Large intestine (tissue), 3 donors: ENCODE measurements at regions not wholly inside any gene's neighbourhood (a gene's known extent, or its start where the extent isn't known, plus 50 kb on each side); places are given as distances from the start of the nearest gene placed in this dataset.

ENCODE experiments used
- DNase-seq, 2 donors: peaks; one replicate each; pipeline versions ENCODE4 v3.0.0 to v3.0.0-alpha.2; 2013
- H3K27ac ChIP-seq: one replicate; pipeline ENCODE4 v1.5.1; 2013; ENCODE audit warnings: low read length
- H3K27me3 ChIP-seq: 2 replicates; pipeline ENCODE4 v1.6.1; 2013; ENCODE audit warnings: low read length; ENCODE audit not compliant: control insufficient read depth, insufficient read depth
- H3K36me3 ChIP-seq: 2 replicates; pipeline ENCODE4 v1.6.1; 2013; ENCODE audit warnings: low read length; ENCODE audit not compliant: control insufficient read depth, insufficient read depth
- H3K4me1 ChIP-seq: one replicate; pipeline ENCODE4 v1.6.1; 2013; ENCODE audit warnings: low read length; ENCODE audit not compliant: control insufficient read depth, insufficient read depth
- H3K4me3 ChIP-seq: one replicate; pipeline ENCODE4 v1.5.1; 2013; ENCODE audit warnings: low read length
- H3K9me3 ChIP-seq: one replicate; pipeline ENCODE4 v1.6.1; 2013; ENCODE audit warnings: mild to moderate bottlenecking, low read depth, low read length, moderate library complexity; ENCODE audit not compliant: control insufficient read depth
- WGBS: methylation state at CpG from one replicate; pipeline ENCODE4 v1.1.5; 2013; ENCODE audit warnings: low lambda C conversion rate; ENCODE audit not compliant: insufficient coverage; 5-methylcytosine and 5-hydroxymethylcytosine counted together

- Histone ChIP-seq H3K27me3 (no peaks in the 10 kb centered on the region), H3K4me1 (no peaks in the 10 kb centered on the region), H3K4me3 (no peak overlapping the region), H3K27ac (no peak overlapping the region), H3K9me3 (peaks cover 3% of the 10 kb centered on the region), H3K36me3 (no peaks in the 10 kb centered on the region)
- DNase-seq, result peak; percentile 7 to 48
- WGBS, result no CpG with 5 or more reads among the region's 2 CpGs
Observed at GRCh38 chr10:33455029-33455428, 120.6 kb upstream of the NRP1 start.

GRCh38 chr10:33454554-33454953, 120.1 kb upstream of the NRP1 start:
- Histone ChIP-seq H3K4me3 (no peak overlapping the region), H3K36me3 (no peaks in the 10 kb centered on the region), H3K27me3 (no peaks in the 10 kb centered on the region), H3K4me1 (no peaks in the 10 kb centered on the region), H3K9me3 (peaks cover 3% of the 10 kb centered on the region), H3K27ac (no peak overlapping the region)
- no CpG with 5 or more reads among the region's 2 CpGs for WGBS
- no peak for DNase-seq

- no peak overlapping the region for H3K4me3 ChIP-seq
- H3K9me3 ChIP-seq, result peaks cover 3% of the 10 kb centered on the region
- no peaks in the 10 kb centered on the region for H3K27me3 ChIP-seq
- DNase-seq, result no peak
- 80% methylated on average over 1 of the region's 9 CpGs for WGBS
- no peaks in the 10 kb centered on the region for H3K4me1 ChIP-seq
- no peaks in the 10 kb centered on the region for H3K36me3 ChIP-seq
- H3K27ac ChIP-seq, result no peak overlapping the region
Observed at GRCh38 chr10:33453081-33454025, 118.9 kb upstream of the NRP1 start.

GRCh38 chr10:33448421-33449140, 114.1 kb upstream of the NRP1 start:
- WGBS, result 89% methylated on average over 3 of the region's 7 CpGs
- no peak for DNase-seq
- no peaks in the 10 kb centered on the region for H3K27me3 ChIP-seq
- no peak overlapping the region for H3K4me3 ChIP-seq
- H3K9me3 ChIP-seq, result peaks cover 3% of the 10 kb centered on the region
- no peaks in the 10 kb centered on the region for H3K4me1 ChIP-seq
- no peak overlapping the region for H3K27ac ChIP-seq
- no peaks in the 10 kb centered on the region for H3K36me3 ChIP-seq

- H3K4me1 ChIP-seq, result no peaks in the 10 kb centered on the region
- no peaks in the 10 kb centered on the region for H3K9me3 ChIP-seq
- WGBS, result no CpG with 5 or more reads among the region's 5 CpGs
- no peaks in the 10 kb centered on the region for H3K27me3 ChIP-seq
- no peak overlapping the region for H3K27ac ChIP-seq
- DNase-seq, result no peak
- no peak overlapping the region for H3K4me3 ChIP-seq
- H3K36me3 ChIP-seq, result no peaks in the 10 kb centered on the region
Observed at GRCh38 chr10:33441561-33441960, 107.1 kb upstream of the NRP1 start.

GRCh38 chr10:33434933-33435332, 100.5 kb upstream of the NRP1 start:
- no peaks in the 10 kb centered on the region for H3K9me3 ChIP-seq
- no peaks in the 10 kb centered on the region for H3K27me3 ChIP-seq
- H3K36me3 ChIP-seq, result no peaks in the 10 kb centered on the region
- H3K27ac ChIP-seq, result no peak overlapping the region
- no peaks in the 10 kb centered on the region for H3K4me1 ChIP-seq
- no peak for DNase-seq
- H3K4me3 ChIP-seq, result no peak overlapping the region
- 82% methylated on average over 4 of the region's 4 CpGs for WGBS

DNA sequence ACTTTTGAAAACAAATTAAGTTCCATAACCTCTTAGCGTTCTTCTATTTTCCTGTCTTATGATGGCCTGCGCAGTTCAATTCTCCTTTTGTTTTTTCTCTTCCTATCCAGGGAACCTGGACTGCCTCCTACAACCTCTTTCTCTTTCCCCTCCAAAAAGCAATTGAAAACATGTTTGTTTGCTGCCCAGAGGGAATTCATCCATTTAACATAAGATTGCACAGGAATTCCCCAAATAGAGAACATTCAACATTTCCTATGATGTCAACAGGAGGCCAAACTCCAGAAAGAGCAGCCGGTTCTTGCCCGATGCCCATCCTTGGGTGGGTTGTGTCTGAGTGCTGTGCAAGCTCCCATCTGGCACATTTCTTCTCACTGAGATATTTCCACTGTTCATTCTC, 94.2 kb upstream of the NRP1 start:
- no peaks in the 10 kb centered on the region for H3K36me3 ChIP-seq
- no peaks in the 10 kb centered on the region for H3K4me1 ChIP-seq
- no peak overlapping the region for H3K4me3 ChIP-seq
- H3K27me3 ChIP-seq, result no peaks in the 10 kb centered on the region
- no peaks in the 10 kb centered on the region for H3K9me3 ChIP-seq
- H3K27ac ChIP-seq, result no peak overlapping the region
- WGBS, result 92% methylated on average over 2 of the region's 4 CpGs
- no peak for DNase-seq

GRCh38 chr10:33423154-33423529, 88.7 kb upstream of the NRP1 start:
- WGBS, result no CpG with 5 or more reads among the region's 5 CpGs
- DNase-seq, result peak; percentile 29 to 41
- no peak overlapping the region for H3K27ac ChIP-seq

DNA sequence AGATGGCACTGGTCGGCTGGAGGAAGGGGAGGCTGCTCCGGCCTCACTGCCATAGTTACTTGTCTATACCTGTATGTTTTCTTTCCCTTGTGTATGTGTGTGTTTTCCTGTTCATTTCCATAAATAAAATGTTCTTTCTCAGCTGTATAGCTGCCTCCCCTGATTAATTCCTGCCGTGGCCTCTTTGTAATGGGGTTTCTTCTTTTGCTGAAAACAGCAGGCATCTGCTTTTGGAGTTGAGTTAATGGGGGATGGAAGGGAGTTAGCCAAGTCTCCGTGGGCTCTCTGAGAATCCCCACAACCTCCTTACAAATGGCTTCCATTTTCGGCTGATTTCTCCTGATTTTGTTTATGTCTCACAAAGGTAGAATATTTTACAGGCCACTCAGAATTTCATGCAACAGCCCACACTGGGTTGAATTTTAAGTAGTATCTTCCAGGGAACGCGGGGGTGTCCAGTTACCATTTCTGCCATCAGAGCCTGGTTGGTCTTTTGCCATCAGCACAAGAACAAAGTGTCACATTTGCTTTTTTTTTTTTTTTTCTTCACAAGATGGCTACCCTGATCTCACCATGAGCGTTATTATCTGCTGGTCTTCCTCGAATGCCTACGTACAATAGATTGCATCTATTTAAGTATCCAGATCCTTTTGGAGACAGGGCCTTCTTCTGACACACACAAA, 88.1 kb upstream of the NRP1 start:
- no peak for DNase-seq
- H3K9me3 ChIP-seq, result no peaks in the 10 kb centered on the region

More at GRCh38 chr10:33423154-33423529, 88.7 kb upstream of the NRP1 start:
- Histone ChIP-seq H3K4me3 (no peak overlapping the region), H3K36me3 (no peaks in the 10 kb centered on the region), H3K9me3 (no peaks in the 10 kb centered on the region), H3K27me3 (no peaks in the 10 kb centered on the region), H3K4me1 (no peaks in the 10 kb centered on the region)

GRCh38 chr10:33421789-33422462, 87.5 kb upstream of the NRP1 start:
- Histone ChIP-seq H3K4me3 (no peak overlapping the region), H3K4me1 (no peaks in the 10 kb centered on the region), H3K9me3 (no peaks in the 10 kb centered on the region), H3K27me3 (no peaks in the 10 kb centered on the region), H3K27ac (no peak overlapping the region), H3K36me3 (no peaks in the 10 kb centered on the region)
- no peak for DNase-seq
- WGBS, result no CpG with 5 or more reads among the region's 5 CpGs

More for the DNA sequence above, 88.1 kb upstream of the NRP1 start:
- Histone ChIP-seq H3K27ac (no peak overlapping the region), H3K4me3 (no peak overlapping the region), H3K4me1 (no peaks in the 10 kb centered on the region), H3K27me3 (no peaks in the 10 kb centered on the region), H3K36me3 (no peaks in the 10 kb centered on the region)
- WGBS, result no CpG with 5 or more reads among the region's 10 CpGs
